ENCODE measurements at regions not wholly inside any gene's neighbourhood (a gene's known extent, or its start where the extent isn't known, plus 50 kb on each side); places are given as distances from the start of the nearest gene placed in this dataset.

GRCh38 chr12:90896821-90897220, 58.2 kb downstream of the CCER1 start:
- no peak overlapping the region for H3K9ac ChIP-seq (ENCODE audit: insufficient read depth, low read length)
- TF ChIP-seq EZH2 (IDR thresholded peaks at IDR 0.05; ENCODE audit: low read length, missing control alignments): no peak
- TF ChIP-seq, protein P1, sequence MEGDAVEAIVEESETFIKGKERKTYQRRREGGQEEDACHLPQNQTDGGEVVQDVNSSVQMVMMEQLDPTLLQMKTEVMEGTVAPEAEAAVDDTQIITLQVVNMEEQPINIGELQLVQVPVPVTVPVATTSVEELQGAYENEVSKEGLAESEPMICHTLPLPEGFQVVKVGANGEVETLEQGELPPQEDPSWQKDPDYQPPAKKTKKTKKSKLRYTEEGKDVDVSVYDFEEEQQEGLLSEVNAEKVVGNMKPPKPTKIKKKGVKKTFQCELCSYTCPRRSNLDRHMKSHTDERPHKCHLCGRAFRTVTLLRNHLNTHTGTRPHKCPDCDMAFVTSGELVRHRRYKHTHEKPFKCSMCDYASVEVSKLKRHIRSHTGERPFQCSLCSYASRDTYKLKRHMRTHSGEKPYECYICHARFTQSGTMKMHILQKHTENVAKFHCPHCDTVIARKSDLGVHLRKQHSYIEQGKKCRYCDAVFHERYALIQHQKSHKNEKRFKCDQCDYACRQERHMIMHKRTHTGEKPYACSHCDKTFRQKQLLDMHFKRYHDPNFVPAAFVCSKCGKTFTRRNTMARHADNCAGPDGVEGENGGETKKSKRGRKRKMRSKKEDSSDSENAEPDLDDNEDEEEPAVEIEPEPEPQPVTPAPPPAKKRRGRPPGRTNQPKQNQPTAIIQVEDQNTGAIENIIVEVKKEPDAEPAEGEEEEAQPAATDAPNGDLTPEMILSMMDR (conservative IDR thresholded peaks at IDR 0.05 in 1 of 2, IDR thresholded peaks at IDR 0.05 in 1 of 2; ENCODE audit: low read depth in 1 of 2, low read length in 2 of 2): no peak
- peak overlapping the region; percentile 23 for H3K27ac ChIP-seq (ENCODE audit: insufficient read depth, low read length)
- no peak for DNase-seq (ENCODE audit: low read depth in 2 of 2)
- no peaks in the 10 kb centered on the region for H4K20me1 ChIP-seq (ENCODE audit: control insufficient read depth, extremely low read depth, insufficient read depth, low read length)
- no peak overlapping the region for H2AFZ ChIP-seq (ENCODE audit: low read length)
- H3K79me2 ChIP-seq (ENCODE audit: control insufficient read depth, insufficient read depth, low read length): no peaks in the 10 kb centered on the region
- H3K9me3 ChIP-seq (ENCODE audit: control insufficient read depth, insufficient read depth, low read depth, low read length): no peaks in the 10 kb centered on the region
- no peaks in the 10 kb centered on the region for H3K27me3 ChIP-seq (ENCODE audit: control insufficient read depth, insufficient read depth, low read length)
- no peak overlapping the region for H3K4me3 ChIP-seq (replicated peaks in 1 of 4; ENCODE audit: control extremely low read depth in 1 of 4, insufficient read depth in 1 of 4, low read depth in 3 of 4, low read length in 4 of 4)
- H3K4me1 ChIP-seq (ENCODE audit: control insufficient read depth, extremely low read depth, insufficient read depth, low read length): peaks cover 10% of the 10 kb centered on the region
- no peaks in the 10 kb centered on the region for H3K36me3 ChIP-seq (ENCODE audit: control insufficient read depth, insufficient read depth, low read length)
- no peak overlapping the region for H3K4me2 ChIP-seq (ENCODE audit: extremely low read depth, insufficient read depth, low read length)

DNA sequence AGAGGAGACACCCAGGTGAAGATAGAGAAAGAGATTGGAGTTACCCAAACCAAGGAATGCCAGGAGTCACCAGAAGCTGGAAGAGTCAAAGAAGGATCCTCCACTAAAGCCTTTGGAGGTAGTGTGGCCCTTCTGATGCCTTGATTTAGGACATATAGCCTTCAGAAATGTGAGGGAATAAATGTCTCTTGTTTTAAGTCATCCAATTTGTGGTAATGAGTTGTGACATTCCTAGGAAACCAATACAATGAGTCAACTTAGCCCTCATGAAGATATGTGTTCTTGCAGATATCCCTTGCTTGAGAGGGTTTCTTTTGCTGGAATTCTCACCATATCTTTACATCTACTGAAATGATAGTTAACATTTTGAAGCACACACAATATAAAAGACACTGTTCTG, 58.8 kb downstream of the CCER1 start:
- Histone ChIP-seq H3K4me2 (ENCODE audit: extremely low read depth, insufficient read depth, low read length) (no peak overlapping the region), H3K9me3 (ENCODE audit: control insufficient read depth, insufficient read depth, low read depth, low read length) (no peaks in the 10 kb centered on the region), H3K79me2 (ENCODE audit: control insufficient read depth, insufficient read depth, low read length) (no peaks in the 10 kb centered on the region), H3K27me3 (ENCODE audit: control insufficient read depth, insufficient read depth, low read length) (no peaks in the 10 kb centered on the region), H4K20me1 (ENCODE audit: control insufficient read depth, extremely low read depth, insufficient read depth, low read length) (no peaks in the 10 kb centered on the region), H3K4me1 (ENCODE audit: control insufficient read depth, extremely low read depth, insufficient read depth, low read length) (peaks cover 10% of the 10 kb centered on the region), H3K4me3 (replicated peaks in 1 of 4; ENCODE audit: control extremely low read depth in 1 of 4, insufficient read depth in 1 of 4, low read depth in 3 of 4, low read length in 4 of 4) (no peak overlapping the region), H3K36me3 (ENCODE audit: control insufficient read depth, insufficient read depth, low read length) (no peaks in the 10 kb centered on the region), H3K9ac (ENCODE audit: insufficient read depth, low read length) (no peak overlapping the region), H2AFZ (ENCODE audit: low read length) (no peak overlapping the region), H3K27ac (ENCODE audit: insufficient read depth, low read length) (no peak overlapping the region)
- TF ChIP-seq EZH2 (IDR thresholded peaks at IDR 0.05; ENCODE audit: low read length, missing control alignments): no peak
- TF ChIP-seq, protein P1 (conservative IDR thresholded peaks at IDR 0.05 in 1 of 2, IDR thresholded peaks at IDR 0.05 in 1 of 2; ENCODE audit: low read depth in 1 of 2, low read length in 2 of 2): no peak
- peak; percentile 56 to 92 for DNase-seq (ENCODE audit: low read depth in 2 of 2)

DNA sequence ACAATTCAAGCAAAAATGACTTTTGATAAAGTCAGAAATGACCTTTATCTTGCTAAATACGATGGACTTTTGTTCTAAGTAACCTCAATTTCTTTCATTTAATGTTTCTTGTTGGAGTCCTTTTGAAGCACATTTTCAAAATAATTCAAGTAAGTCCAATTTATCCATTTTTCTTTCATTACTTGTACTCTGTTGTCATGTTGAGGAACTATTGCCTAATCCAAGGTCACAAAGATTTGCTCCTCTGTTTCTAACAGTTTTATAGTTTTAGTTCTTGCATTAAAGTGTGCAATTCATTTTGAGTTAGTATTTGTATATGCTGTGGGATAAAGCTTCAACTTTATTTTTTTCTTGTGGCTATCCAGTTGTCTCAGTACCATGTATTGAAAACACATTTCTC, 66.7 kb downstream of the CCER1 start:
- Histone ChIP-seq H3K27me3 (ENCODE audit: control insufficient read depth, insufficient read depth, low read length) (no peaks in the 10 kb centered on the region), H3K4me1 (ENCODE audit: control insufficient read depth, extremely low read depth, insufficient read depth, low read length) (no peaks in the 10 kb centered on the region), H3K27ac (ENCODE audit: insufficient read depth, low read length) (no peak overlapping the region), H3K4me2 (ENCODE audit: extremely low read depth, insufficient read depth, low read length) (no peak overlapping the region), H3K9me3 (ENCODE audit: control insufficient read depth, insufficient read depth, low read depth, low read length) (no peaks in the 10 kb centered on the region), H4K20me1 (ENCODE audit: control insufficient read depth, extremely low read depth, insufficient read depth, low read length) (no peaks in the 10 kb centered on the region), H2AFZ (ENCODE audit: low read length) (no peak overlapping the region), H3K36me3 (ENCODE audit: control insufficient read depth, insufficient read depth, low read length) (no peaks in the 10 kb centered on the region), H3K4me3 (replicated peaks in 1 of 4; ENCODE audit: control extremely low read depth in 1 of 4, insufficient read depth in 1 of 4, low read depth in 3 of 4, low read length in 4 of 4) (no peak overlapping the region), H3K9ac (ENCODE audit: insufficient read depth, low read length) (no peak overlapping the region), H3K79me2 (ENCODE audit: control insufficient read depth, insufficient read depth, low read length) (no peaks in the 10 kb centered on the region)
- no peak for TF ChIP-seq EZH2 (IDR thresholded peaks at IDR 0.05; ENCODE audit: low read length, missing control alignments)
- TF ChIP-seq, protein P1 (conservative IDR thresholded peaks at IDR 0.05 in 1 of 2, IDR thresholded peaks at IDR 0.05 in 1 of 2; ENCODE audit: low read depth in 1 of 2, low read length in 2 of 2): no peak
- peak in 1 of 2 donors; percentile 53 for DNase-seq (ENCODE audit: low read depth in 2 of 2)
